SK-N-SH (cell line): ENCODE measurements at regions not wholly inside any gene's neighbourhood (a gene's known extent, or its start where the extent isn't known, plus 50 kb on each side); places are given as distances from the start of the nearest gene placed in this dataset.

Experiments
- CTCF ChIA-PET: fragments of 300-600, 350-600 bp; formaldehyde crosslinking; extraction: SDS; loops from one replicate; lab custom pipeline; 2021; lab: Yijun Ruan, JAX
- POLR2A ChIA-PET: fragments of 350-600 bp; sonication (Branson Sonifier 250); formaldehyde crosslinking; extraction: SDS; loops from one replicate; lab custom pipeline; 2020; ENCODE audit warnings: antibody characterized with exemption, inconsistent platforms; lab: Yijun Ruan, JAX
- DNase-seq: peaks from one replicate; pipeline ENCODE4 v3.0.0; 2012
- H2AFZ ChIP-seq: fragments of 200-600 bp; sonication (generic); 2 replicates; pipeline ENCODE4 v1.8.1; 2016; ENCODE audit warnings: antibody characterized with exemption, mild to moderate bottlenecking, low read depth
- H3F3A ChIP-seq: fragments of 200-600 bp; sonication (generic); replicated peaks from 2 replicates; pipeline ENCODE3; 2016; ENCODE audit warnings: antibody characterized with exemption, mild to moderate bottlenecking; ENCODE audit not compliant: insufficient read depth
- H3K27ac ChIP-seq, 2 experiments: fragments of 200-500 bp in 1 of 2; fragments of 200-600 bp in 1 of 2; sonication (Bioruptor generic) in 1 of 2; sonication (generic), shearing (Covaris generic) in 1 of 2; 2 replicates each; pipeline versions ENCODE4 v1.5.1 to v1.6.1; 2014 to 2016; ENCODE audit warnings: low read depth in 2 of 2, inconsistent platforms in 1 of 2, low read length in 1 of 2, mild to moderate bottlenecking in 1 of 2, mixed read lengths in 1 of 2
- H3K27me3 ChIP-seq: fragments of 200-600 bp; sonication (generic), shearing (Covaris generic); 2 replicates; pipeline ENCODE4 v1.6.1; 2016; ENCODE audit warnings: mixed run types; ENCODE audit not compliant: insufficient read depth
- H3K36me3 ChIP-seq, 2 experiments: fragments of 200-500 bp in 1 of 2; fragments of 200-600 bp in 1 of 2; sonication (Bioruptor generic) in 1 of 2; sonication (generic) in 1 of 2; replicated peaks in 1 of 2; 2 replicates each; pipeline versions ENCODE3 to v1.5.1; 2014 to 2016; ENCODE audit warnings: low read length in 1 of 2, mild to moderate bottlenecking in 1 of 2; ENCODE audit not compliant: insufficient read depth in 2 of 2, control insufficient read depth in 1 of 2
- H3K4me1 ChIP-seq, 2 experiments: fragments of 200-500 bp in 1 of 2; fragments of 200-600 bp in 1 of 2; sonication (Bioruptor generic) in 1 of 2; sonication (generic), shearing (Covaris generic) in 1 of 2; 2 replicates each; pipeline versions ENCODE4 v1.5.1 to v1.6.1; 2014 to 2016; ENCODE audit warnings: low read depth in 1 of 2, low read length in 1 of 2, mixed run types in 1 of 2; ENCODE audit not compliant: insufficient read depth in 2 of 2, control insufficient read depth in 1 of 2
- H3K4me2 ChIP-seq: fragments of 200-600 bp; sonication (generic), shearing (Covaris generic); 2 replicates; pipeline ENCODE4 v1.6.1; 2017; ENCODE audit warnings: mixed run types
- H3K4me3 ChIP-seq, 2 experiments: fragments of 200-500 bp in 1 of 2; fragments of 200-600 bp in 1 of 2; sonication (Bioruptor generic) in 1 of 2; sonication (generic), shearing (Covaris generic) in 1 of 2; 2 replicates each; pipeline versions ENCODE4 v1.5.1 to v1.8.1; 2014 to 2016; ENCODE audit warnings: low read depth in 2 of 2, inconsistent platforms in 1 of 2, low read length in 1 of 2, mild to moderate bottlenecking in 1 of 2, mixed read lengths in 1 of 2, moderate library complexity in 1 of 2
- H3K79me2 ChIP-seq: fragments of 200-600 bp; sonication (generic); 2 replicates; pipeline ENCODE4 v1.8.1; 2017; ENCODE audit warnings: mild to moderate bottlenecking; ENCODE audit not compliant: insufficient read depth
- H3K9ac ChIP-seq: fragments of 200-600 bp; sonication (generic); 2 replicates; pipeline ENCODE4 v1.6.1; 2017; ENCODE audit warnings: mixed run types
- H3K9me2 ChIP-seq: fragments of 200-600 bp; sonication (generic); 2 replicates; pipeline ENCODE4 v1.6.1; 2017; ENCODE audit warnings: mixed run types
- H3K9me3 ChIP-seq: fragments of 200-600 bp; sonication (generic); 2 replicates; pipeline ENCODE4 v1.6.1; 2017; ENCODE audit warnings: mixed run types, mild to moderate bottlenecking, moderate library complexity
- H4K20me1 ChIP-seq: fragments of 200-600 bp; sonication (generic); 2 replicates; pipeline ENCODE4 v1.6.1; 2017; ENCODE audit warnings: mild to moderate bottlenecking, mixed run types; ENCODE audit not compliant: insufficient read depth
- CHD2 ChIP-seq: fragments of 150-350 bp; IDR thresholded peaks from 2 replicates; pipeline ENCODE4 v1.6.1; 2018; ENCODE audit warnings: low read length; ENCODE audit not compliant: partially characterized antibody
- ELF1 ChIP-seq: IDR thresholded peaks from 2 replicates; pipeline ENCODE4 v1.4.0; 2012
- FOSL2 ChIP-seq: IDR thresholded peaks from 2 replicates; pipeline ENCODE4 v1.4.0; 2012; ENCODE audit warnings: low read depth, mild to moderate bottlenecking, moderate library complexity, borderline replicate concordance
- GATA2 ChIP-seq: sonication (generic); formaldehyde crosslinking; IDR thresholded peaks from 2 replicates; pipeline ENCODE4 v1.5.0; 2020; ENCODE audit warnings: mild to moderate bottlenecking, missing genetic modification reagents
- JUND ChIP-seq: IDR thresholded peaks from 2 replicates; pipeline ENCODE4 v1.4.0; 2012
- MXI1 ChIP-seq: IDR thresholded peaks from 2 replicates; pipeline ENCODE4 v1.6.1; 2012; ENCODE audit warnings: mild to moderate bottlenecking, low read depth, low read length, improper control_type of control experiment
- NFIC ChIP-seq: IDR thresholded peaks from 2 replicates; pipeline ENCODE4 v1.4.0; 2012; ENCODE audit warnings: borderline replicate concordance
- POLR2AphosphoS5 ChIP-seq: IDR thresholded peaks from 2 replicates; pipeline ENCODE4 v1.6.1; 2012; ENCODE audit warnings: low read depth, low read length
- RAD21 ChIP-seq: IDR thresholded peaks from 2 replicates; pipeline ENCODE4 v1.6.1; 2012; ENCODE audit warnings: mild to moderate bottlenecking, low read length
- SIN3A ChIP-seq: IDR thresholded peaks from 2 replicates; pipeline ENCODE4 v1.6.1; 2012; ENCODE audit warnings: low read depth, mild to moderate bottlenecking, low read length, moderate library complexity, borderline replicate concordance
- SMC3 ChIP-seq: IDR thresholded peaks from 2 replicates; pipeline ENCODE4 v1.6.1; 2012; ENCODE audit warnings: low read depth, low read length, improper control_type of control experiment
- TCF12 ChIP-seq: IDR thresholded peaks from 2 replicates; pipeline ENCODE4 v1.4.0; 2012
- YY1 ChIP-seq: IDR thresholded peaks from 2 replicates; pipeline ENCODE4 v1.4.0; 2012; ENCODE audit warnings: low read depth, mild to moderate bottlenecking
- WGBS: methylation state at CpG from one replicate; pipeline ENCODE4 v1.1.6; 2017; ENCODE audit warnings: low lambda C conversion rate; 5-methylcytosine and 5-hydroxymethylcytosine counted together
- TF ChIP-seq, protein P1 (sequence below): IDR thresholded peaks from 2 replicates; pipeline ENCODE4 v1.4.0; 2012; ENCODE audit warnings: low read depth, borderline replicate concordance
- TF ChIP-seq, protein P2 (sequence below): fragments of 150-350 bp; IDR thresholded peaks from 2 replicates; pipeline ENCODE4 v1.6.1; 2017; ENCODE audit warnings: antibody characterized with exemption, low read length, low read depth, borderline replicate concordance
- TF ChIP-seq, protein P3 (sequence below): IDR thresholded peaks from 2 replicates; pipeline ENCODE4 v1.6.1; 2012; ENCODE audit warnings: mild to moderate bottlenecking, low read depth, low read length, moderate library complexity
- TF ChIP-seq, protein P4 (sequence below): IDR thresholded peaks from 2 replicates; pipeline ENCODE4 v1.4.0; 2012; ENCODE audit warnings: low read depth

DNA sequence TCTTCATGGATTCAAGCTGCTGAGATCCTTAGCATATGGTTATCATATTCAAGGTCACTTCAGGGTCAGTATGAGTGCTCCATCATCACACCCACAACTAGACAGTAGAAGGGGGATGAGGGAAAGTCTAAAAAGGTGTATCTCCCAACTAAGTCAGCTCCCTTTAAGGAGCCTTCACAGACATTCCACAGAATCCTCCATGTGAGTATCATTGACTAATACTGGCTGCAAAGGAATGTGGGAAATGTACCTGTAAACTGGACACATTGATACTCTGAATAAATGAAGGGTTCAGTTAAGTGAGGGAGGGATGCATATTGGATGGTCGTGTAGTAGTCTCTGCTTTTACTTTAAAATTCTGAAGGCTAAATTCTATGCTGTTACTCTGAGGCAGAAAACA is 330.7 kb downstream of the LRRC70 start:
- no peaks in the 10 kb centered on the region for H3K27me3 ChIP-seq
- no peak overlapping the region for H3K4me2 ChIP-seq
- no peak overlapping the region for H3K27ac ChIP-seq
- no peak for DNase-seq
- no peak overlapping the region for H3K9ac ChIP-seq
- WGBS, result 12% methylated on average over 1 of the region's 1 CpG
- H4K20me1 ChIP-seq, result no peaks in the 10 kb centered on the region
- TF ChIP-seq SIN3A (no peak), YY1 (no peak), FOSL2 (no peak), MXI1 (no peak), JUND (no peak), RAD21 (no peak), CHD2 (no peak), POLR2AphosphoS5 (no peak), SMC3 (no peak), ELF1 (no peak), GATA2 (CRISPR knock-in tag) (no peak), NFIC (no peak), TCF12 (no peak)
- TF ChIP-seq, protein P1, sequence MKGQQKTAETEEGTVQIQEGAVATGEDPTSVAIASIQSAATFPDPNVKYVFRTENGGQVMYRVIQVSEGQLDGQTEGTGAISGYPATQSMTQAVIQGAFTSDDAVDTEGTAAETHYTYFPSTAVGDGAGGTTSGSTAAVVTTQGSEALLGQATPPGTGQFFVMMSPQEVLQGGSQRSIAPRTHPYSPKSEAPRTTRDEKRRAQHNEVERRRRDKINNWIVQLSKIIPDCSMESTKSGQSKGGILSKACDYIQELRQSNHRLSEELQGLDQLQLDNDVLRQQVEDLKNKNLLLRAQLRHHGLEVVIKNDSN, result no peak
- TF ChIP-seq, protein P2, sequence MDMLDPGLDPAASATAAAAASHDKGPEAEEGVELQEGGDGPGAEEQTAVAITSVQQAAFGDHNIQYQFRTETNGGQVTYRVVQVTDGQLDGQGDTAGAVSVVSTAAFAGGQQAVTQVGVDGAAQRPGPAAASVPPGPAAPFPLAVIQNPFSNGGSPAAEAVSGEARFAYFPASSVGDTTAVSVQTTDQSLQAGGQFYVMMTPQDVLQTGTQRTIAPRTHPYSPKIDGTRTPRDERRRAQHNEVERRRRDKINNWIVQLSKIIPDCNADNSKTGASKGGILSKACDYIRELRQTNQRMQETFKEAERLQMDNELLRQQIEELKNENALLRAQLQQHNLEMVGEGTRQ, result no peak
- TF ChIP-seq, protein P3, sequence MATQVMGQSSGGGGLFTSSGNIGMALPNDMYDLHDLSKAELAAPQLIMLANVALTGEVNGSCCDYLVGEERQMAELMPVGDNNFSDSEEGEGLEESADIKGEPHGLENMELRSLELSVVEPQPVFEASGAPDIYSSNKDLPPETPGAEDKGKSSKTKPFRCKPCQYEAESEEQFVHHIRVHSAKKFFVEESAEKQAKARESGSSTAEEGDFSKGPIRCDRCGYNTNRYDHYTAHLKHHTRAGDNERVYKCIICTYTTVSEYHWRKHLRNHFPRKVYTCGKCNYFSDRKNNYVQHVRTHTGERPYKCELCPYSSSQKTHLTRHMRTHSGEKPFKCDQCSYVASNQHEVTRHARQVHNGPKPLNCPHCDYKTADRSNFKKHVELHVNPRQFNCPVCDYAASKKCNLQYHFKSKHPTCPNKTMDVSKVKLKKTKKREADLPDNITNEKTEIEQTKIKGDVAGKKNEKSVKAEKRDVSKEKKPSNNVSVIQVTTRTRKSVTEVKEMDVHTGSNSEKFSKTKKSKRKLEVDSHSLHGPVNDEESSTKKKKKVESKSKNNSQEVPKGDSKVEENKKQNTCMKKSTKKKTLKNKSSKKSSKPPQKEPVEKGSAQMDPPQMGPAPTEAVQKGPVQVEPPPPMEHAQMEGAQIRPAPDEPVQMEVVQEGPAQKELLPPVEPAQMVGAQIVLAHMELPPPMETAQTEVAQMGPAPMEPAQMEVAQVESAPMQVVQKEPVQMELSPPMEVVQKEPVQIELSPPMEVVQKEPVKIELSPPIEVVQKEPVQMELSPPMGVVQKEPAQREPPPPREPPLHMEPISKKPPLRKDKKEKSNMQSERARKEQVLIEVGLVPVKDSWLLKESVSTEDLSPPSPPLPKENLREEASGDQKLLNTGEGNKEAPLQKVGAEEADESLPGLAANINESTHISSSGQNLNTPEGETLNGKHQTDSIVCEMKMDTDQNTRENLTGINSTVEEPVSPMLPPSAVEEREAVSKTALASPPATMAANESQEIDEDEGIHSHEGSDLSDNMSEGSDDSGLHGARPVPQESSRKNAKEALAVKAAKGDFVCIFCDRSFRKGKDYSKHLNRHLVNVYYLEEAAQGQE, result no peak
- TF ChIP-seq, protein P4, sequence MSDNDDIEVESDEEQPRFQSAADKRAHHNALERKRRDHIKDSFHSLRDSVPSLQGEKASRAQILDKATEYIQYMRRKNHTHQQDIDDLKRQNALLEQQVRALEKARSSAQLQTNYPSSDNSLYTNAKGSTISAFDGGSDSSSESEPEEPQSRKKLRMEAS, result no peak
- H3K79me2 ChIP-seq, result no peaks in the 10 kb centered on the region
- no peak overlapping the region for H3K4me3 ChIP-seq
- no peaks in the 10 kb centered on the region for H3K36me3 ChIP-seq
- H3K9me2 ChIP-seq, result no peaks in the 10 kb centered on the region
- ChIA-PET CTCF (no interaction called here), POLR2A (no interaction called here)
- H2AFZ ChIP-seq, result no peak overlapping the region
- no peaks in the 10 kb centered on the region for H3F3A ChIP-seq
- no peaks in the 10 kb centered on the region for H3K9me3 ChIP-seq
- H3K4me1 ChIP-seq, result no peaks in the 10 kb centered on the region
